ENCODE measurements at regions not wholly inside any gene's neighbourhood (a gene's known extent, or its start where the extent isn't known, plus 50 kb on each side); places are given as distances from the start of the nearest gene placed in this dataset.
"Not testable (repeated sequence)": the region's sequence is repeated elsewhere in the genome, so short reads cannot be mapped to it uniquely, and the experiment has no call there.

- DNase-seq = no peak
Measured at GRCh38 chr13:66152596-66152995, 1077.5 kb downstream of the PCDH9 start.

- DNase-seq = not testable (repeated sequence)
Measured at GRCh38 chr13:66144357-66144756, 1085.8 kb downstream of the PCDH9 start.

GRCh38 chr13:66139701-66140100, 1090.4 kb downstream of the PCDH9 start:
- DNase-seq = no peak

- no peak for DNase-seq
Measured at GRCh38 chr13:66139250-66139649, 1090.9 kb downstream of the PCDH9 start.

- no peak for DNase-seq
Measured at GRCh38 chr13:66138172-66138811, 1091.8 kb downstream of the PCDH9 start.

- no peak for DNase-seq
Measured at GRCh38 chr13:66137384-66137783, 1092.8 kb downstream of the PCDH9 start.

- DNase-seq = no peak
Measured at GRCh38 chr13:66128692-66129269, 1101.4 kb downstream of the PCDH9 start.

GRCh38 chr13:66128201-66128600, 1101.9 kb downstream of the PCDH9 start:
- DNase-seq = no peak

- no peak for DNase-seq
Measured at GRCh38 chr13:66117563-66117962, 1112.6 kb downstream of the PCDH9 start.

- DNase-seq = no peak
Measured at GRCh38 chr13:66113882-66114526, 1116.1 kb downstream of the PCDH9 start.

- no peak for DNase-seq
Measured at GRCh38 chr13:66111628-66112027, 1118.5 kb downstream of the PCDH9 start.

GRCh38 chr13:66106246-66106645, 1123.9 kb downstream of the PCDH9 start:
- DNase-seq = no peak

- DNase-seq = no peak
Measured at GRCh38 chr13:66102864-66103263, 1127.3 kb downstream of the PCDH9 start.

GRCh38 chr13:66099825-66100224, 1130.3 kb downstream of the PCDH9 start:
- no peak for DNase-seq

GRCh38 chr13:66098931-66099628, 1131.1 kb downstream of the PCDH9 start:
- DNase-seq = no peak

- DNase-seq = no peak
Measured at GRCh38 chr13:66089711-66090110, 1140.4 kb downstream of the PCDH9 start.

- DNase-seq = no peak
Measured at GRCh38 chr13:66087269-66087710, 1142.8 kb downstream of the PCDH9 start.

GRCh38 chr13:66077132-66077689, 1152.9 kb downstream of the PCDH9 start:
- DNase-seq = no peak

- no peak for DNase-seq
Measured at GRCh38 chr13:66076417-66076816, 1153.7 kb downstream of the PCDH9 start.

GRCh38 chr13:66074018-66074615, 1156.0 kb downstream of the PCDH9 start:
- no peak for DNase-seq

- not testable (repeated sequence) for DNase-seq
Measured at GRCh38 chr13:66072097-66072496, 1158.0 kb downstream of the PCDH9 start.

- no peak for DNase-seq
Measured at GRCh38 chr13:66071608-66072007, 1158.5 kb downstream of the PCDH9 start.

- no peak for DNase-seq
Measured at GRCh38 chr13:66071029-66071428, 1159.1 kb downstream of the PCDH9 start.
